ENCODE measurements at regions not wholly inside any gene's neighbourhood (a gene's known extent, or its start where the extent isn't known, plus 50 kb on each side); places are given as distances from the start of the nearest gene placed in this dataset.
"Not testable (repeated sequence)": the region's sequence is repeated elsewhere in the genome, so short reads cannot be mapped to it uniquely, and the experiment has no call there.

DNA sequence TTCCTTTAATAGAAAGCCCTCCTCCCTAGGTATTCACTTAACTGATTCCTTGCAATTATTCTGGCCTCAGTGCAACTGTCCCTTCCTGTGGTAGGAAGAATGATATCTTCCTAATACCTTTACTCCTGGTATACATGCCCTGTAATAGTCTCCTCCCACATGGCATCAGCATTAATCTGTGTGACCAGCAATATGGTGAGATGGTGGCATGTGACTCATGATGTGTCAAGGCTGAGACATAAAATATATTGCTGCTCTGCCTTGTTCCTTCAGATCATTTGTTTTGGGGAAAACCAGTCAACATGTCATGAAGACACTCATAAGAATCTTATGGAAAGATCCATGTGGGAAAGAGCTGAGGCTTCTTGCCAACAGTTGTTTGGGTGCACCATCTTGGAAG is 149.1 kb upstream of the TRPM3 start:
- no peaks in the 10 kb centered on the region for H3K9me3 ChIP-seq (ENCODE audit: control insufficient read depth in 3 of 3, low read length in 3 of 3)
- no peaks in the 10 kb centered on the region for H3K27me3 ChIP-seq (ENCODE audit: control insufficient read depth in 3 of 3, insufficient read depth in 3 of 3, low read length in 3 of 3)
- no peak overlapping the region for H3K27ac ChIP-seq (ENCODE audit: low read depth, low read length)
- no peaks in the 10 kb centered on the region for H3K4me1 ChIP-seq (ENCODE audit: control insufficient read depth in 3 of 3, insufficient read depth in 3 of 3, low read length in 3 of 3)
- no peaks in the 10 kb centered on the region for H3K36me3 ChIP-seq (ENCODE audit: control insufficient read depth in 3 of 3, insufficient read depth in 3 of 3, low read length in 3 of 3)
- no peak overlapping the region for H3K4me3 ChIP-seq (ENCODE audit: low read length in 3 of 3)
- H3K9ac ChIP-seq (ENCODE audit: low read depth in 1 of 3, low read length in 3 of 3), result no peak overlapping the region

DNA sequence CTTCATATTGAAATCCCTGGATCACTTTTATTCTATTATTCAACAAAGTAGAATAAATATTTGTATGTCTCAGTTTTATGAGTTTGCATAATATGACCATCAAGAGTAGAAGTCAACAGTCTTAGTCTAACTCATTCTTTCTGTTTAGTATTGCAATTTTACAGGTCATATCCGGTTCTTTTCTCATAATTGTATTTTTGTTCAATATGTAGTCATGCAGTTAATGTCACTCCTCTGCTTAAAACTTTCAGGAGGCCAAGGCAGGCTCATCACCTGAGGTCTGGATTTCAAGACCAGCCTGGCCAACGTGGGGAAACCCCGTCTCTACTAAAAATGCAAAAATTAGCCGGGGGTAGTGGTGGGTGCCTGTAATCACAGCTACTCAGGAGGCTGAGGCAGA is 148.4 kb upstream of the TRPM3 start:
- Histone ChIP-seq H3K36me3 (ENCODE audit: control insufficient read depth in 3 of 3, insufficient read depth in 3 of 3, low read length in 3 of 3) (no peaks in the 10 kb centered on the region), H3K27ac (ENCODE audit: low read depth, low read length) (no peak overlapping the region), H3K27me3 (ENCODE audit: control insufficient read depth in 3 of 3, insufficient read depth in 3 of 3, low read length in 3 of 3) (no peaks in the 10 kb centered on the region), H3K4me1 (ENCODE audit: control insufficient read depth in 3 of 3, insufficient read depth in 3 of 3, low read length in 3 of 3) (no peaks in the 10 kb centered on the region), H3K9me3 (ENCODE audit: control insufficient read depth in 3 of 3, low read length in 3 of 3) (no peaks in the 10 kb centered on the region), H3K4me3 (ENCODE audit: low read length in 3 of 3) (no peak overlapping the region), H3K9ac (ENCODE audit: low read depth in 1 of 3, low read length in 3 of 3) (no peak overlapping the region)

DNA sequence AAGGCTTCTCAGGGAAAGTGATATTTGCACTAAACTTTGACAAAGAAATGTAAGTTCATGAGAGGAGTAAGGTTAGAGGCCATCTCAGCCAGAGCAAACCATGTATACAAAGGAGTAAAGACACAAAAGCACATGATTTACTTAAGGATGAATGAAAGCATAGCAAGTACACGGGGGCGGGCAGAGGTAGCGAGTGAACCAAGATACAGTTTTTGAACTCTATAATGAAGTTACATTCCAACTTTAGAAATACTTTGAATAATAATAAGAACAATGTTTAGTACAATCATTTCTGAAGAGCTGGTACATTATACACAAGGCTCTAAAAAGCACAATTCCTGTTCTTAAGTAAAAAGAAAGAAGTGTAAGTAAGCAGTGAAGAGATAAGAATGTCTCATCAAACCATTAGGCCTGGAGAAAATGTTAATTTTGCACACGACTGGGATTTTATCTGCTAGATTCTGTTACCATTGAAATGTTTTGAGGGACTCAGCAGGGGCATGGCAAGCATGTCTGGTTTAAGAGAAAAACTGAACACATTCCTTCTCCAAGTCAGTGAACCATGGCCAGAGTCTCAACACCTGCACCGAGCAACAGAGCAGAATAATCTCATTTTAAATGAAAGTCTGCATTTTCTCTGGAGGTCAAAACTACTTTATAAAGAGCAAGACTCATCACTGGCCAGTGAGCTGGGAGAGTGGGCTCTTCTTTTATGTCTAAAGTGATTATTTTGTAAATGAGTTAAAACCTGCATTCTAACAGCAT is 147.6 kb upstream of the TRPM3 start:
- no peak overlapping the region for H3K4me3 ChIP-seq (ENCODE audit: low read length in 3 of 3)
- H3K36me3 ChIP-seq (ENCODE audit: control insufficient read depth in 3 of 3, insufficient read depth in 3 of 3, low read length in 3 of 3), result no peaks in the 10 kb centered on the region
- no peaks in the 10 kb centered on the region for H3K4me1 ChIP-seq (ENCODE audit: control insufficient read depth in 3 of 3, insufficient read depth in 3 of 3, low read length in 3 of 3)
- no peak overlapping the region for H3K27ac ChIP-seq (ENCODE audit: low read depth, low read length)
- no peak overlapping the region for H3K9ac ChIP-seq (ENCODE audit: low read depth in 1 of 3, low read length in 3 of 3)
- no peaks in the 10 kb centered on the region for H3K27me3 ChIP-seq (ENCODE audit: control insufficient read depth in 3 of 3, insufficient read depth in 3 of 3, low read length in 3 of 3)
- H3K9me3 ChIP-seq (ENCODE audit: control insufficient read depth in 3 of 3, low read length in 3 of 3), result no peaks in the 10 kb centered on the region

DNA sequence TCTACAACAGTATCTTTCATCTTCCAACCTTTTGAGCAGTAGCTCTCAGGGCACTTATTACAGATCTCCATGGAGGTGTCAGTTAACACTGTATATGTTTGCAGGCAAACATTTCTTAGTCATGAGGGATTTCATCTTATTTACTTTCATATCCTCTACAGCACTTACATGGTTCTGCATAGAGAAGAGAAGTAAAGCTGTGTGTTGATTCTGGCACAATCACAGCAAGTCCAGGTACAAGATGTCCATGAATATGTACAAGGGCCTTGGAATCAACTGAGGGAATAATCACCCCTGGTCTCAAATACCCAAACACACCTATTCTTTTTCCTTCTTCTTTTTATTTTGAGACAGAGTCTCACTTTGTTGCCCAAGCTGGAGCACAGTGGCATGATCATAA is 142.0 kb upstream of the TRPM3 start:
- Histone ChIP-seq H3K4me1 (ENCODE audit: control insufficient read depth in 3 of 3, insufficient read depth in 3 of 3, low read length in 3 of 3) (no peaks in the 10 kb centered on the region), H3K9me3 (ENCODE audit: control insufficient read depth in 3 of 3, low read length in 3 of 3) (no peaks in the 10 kb centered on the region), H3K27me3 (ENCODE audit: control insufficient read depth in 3 of 3, insufficient read depth in 3 of 3, low read length in 3 of 3) (no peaks in the 10 kb centered on the region), H3K27ac (ENCODE audit: low read depth, low read length) (no peak overlapping the region), H3K9ac (ENCODE audit: low read depth in 1 of 3, low read length in 3 of 3) (no peak overlapping the region), H3K36me3 (ENCODE audit: control insufficient read depth in 3 of 3, insufficient read depth in 3 of 3, low read length in 3 of 3) (no peaks in the 10 kb centered on the region), H3K4me3 (ENCODE audit: low read length in 3 of 3) (no peak overlapping the region)

DNA sequence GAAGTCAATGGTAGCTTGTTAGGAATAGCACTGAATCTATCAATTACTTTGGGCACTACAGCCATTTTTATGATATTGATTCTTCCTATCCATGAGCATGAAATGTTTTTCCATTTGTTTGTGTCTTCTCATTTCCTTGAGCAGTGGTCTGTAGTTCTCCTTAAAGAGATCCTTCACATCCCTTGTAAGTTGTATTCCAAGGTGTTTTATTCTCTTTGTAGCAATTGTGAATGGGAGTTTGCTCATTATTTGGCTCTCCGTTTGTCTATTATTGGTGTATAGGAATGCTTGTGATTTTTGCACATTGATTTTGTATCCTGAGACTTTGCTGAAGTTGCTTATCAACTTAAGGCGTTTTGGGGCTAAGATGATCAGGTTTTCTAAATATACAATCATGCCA is 139.0 kb upstream of the TRPM3 start:
- H3K4me3 ChIP-seq (ENCODE audit: low read length in 3 of 3); H3K27ac ChIP-seq (ENCODE audit: low read depth, low read length); H3K36me3 ChIP-seq (ENCODE audit: control insufficient read depth in 3 of 3, insufficient read depth in 3 of 3, low read length in 3 of 3); H3K9me3 ChIP-seq (ENCODE audit: control insufficient read depth in 3 of 3, low read length in 3 of 3); H3K9ac ChIP-seq (ENCODE audit: low read depth in 1 of 3, low read length in 3 of 3); H3K4me1 ChIP-seq (ENCODE audit: control insufficient read depth in 3 of 3, insufficient read depth in 3 of 3, low read length in 3 of 3); H3K27me3 ChIP-seq (ENCODE audit: control insufficient read depth in 3 of 3, insufficient read depth in 3 of 3, low read length in 3 of 3): not testable (repeated sequence)

DNA sequence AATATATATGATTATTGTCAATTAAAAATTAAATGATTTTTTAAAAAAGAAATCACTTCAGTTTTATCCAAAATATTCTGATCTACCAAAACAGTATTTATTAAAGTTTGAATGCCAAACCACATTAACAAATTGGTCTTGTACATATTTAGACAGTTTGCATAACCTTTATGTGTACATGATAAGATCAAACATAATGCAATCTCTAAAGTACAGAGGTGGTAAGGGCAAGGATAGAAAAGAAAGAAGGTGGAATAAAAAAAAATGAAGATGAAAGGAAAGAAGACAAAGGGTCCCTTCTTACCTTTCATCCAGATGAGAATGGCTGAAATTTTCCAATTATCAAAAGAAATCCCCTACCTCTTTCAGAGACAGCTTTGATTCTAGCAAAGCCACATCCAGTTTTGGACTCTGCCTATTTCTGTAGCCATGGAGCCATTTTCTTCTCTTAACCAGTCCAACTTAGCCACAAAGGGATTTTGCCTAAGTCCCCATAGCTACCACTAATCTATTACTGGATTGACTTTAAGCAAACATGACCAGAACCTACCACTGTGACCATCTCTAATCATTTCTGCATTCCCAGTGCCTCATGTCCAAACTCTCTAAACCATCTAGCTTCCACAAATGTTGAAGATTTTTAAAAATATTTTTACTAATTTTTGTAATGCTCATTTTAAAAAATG is 133.3 kb upstream of the TRPM3 start:
- no peaks in the 10 kb centered on the region for H3K9me3 ChIP-seq (ENCODE audit: control insufficient read depth in 3 of 3, low read length in 3 of 3)
- H3K36me3 ChIP-seq (ENCODE audit: control insufficient read depth in 3 of 3, insufficient read depth in 3 of 3, low read length in 3 of 3), result no peaks in the 10 kb centered on the region
- H3K27me3 ChIP-seq (ENCODE audit: control insufficient read depth in 3 of 3, insufficient read depth in 3 of 3, low read length in 3 of 3), result peaks cover 0 to 4% (median 0%) of the 10 kb centered on the region in 3 donors
- H3K9ac ChIP-seq (ENCODE audit: low read depth in 1 of 3, low read length in 3 of 3), result no peak overlapping the region
- no peak overlapping the region for H3K27ac ChIP-seq (ENCODE audit: low read depth, low read length)
- no peak overlapping the region for H3K4me3 ChIP-seq (ENCODE audit: low read length in 3 of 3)
- H3K4me1 ChIP-seq (ENCODE audit: control insufficient read depth in 3 of 3, insufficient read depth in 3 of 3, low read length in 3 of 3), result no peaks in the 10 kb centered on the region

DNA sequence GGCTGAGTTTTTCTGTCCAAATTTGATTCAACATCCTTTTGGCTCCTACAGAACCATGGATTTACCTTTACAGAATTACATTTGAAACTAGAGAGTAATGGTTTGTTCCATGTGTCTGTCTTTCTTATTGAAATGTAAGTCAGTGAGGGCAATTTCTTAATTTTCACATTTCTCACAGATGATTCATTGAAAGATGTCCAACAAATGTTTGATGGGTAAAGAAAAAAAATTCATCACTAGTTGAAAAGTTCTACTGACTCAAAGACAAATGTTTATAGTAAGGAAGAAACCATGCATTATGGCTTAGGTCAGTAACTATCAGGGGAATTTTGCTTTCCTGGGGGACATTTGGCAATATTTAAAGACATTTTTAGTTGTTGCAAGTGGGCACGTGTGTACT is 131.6 kb upstream of the TRPM3 start:
- Histone ChIP-seq H3K9me3 (ENCODE audit: control insufficient read depth in 3 of 3, low read length in 3 of 3) (no peaks in the 10 kb centered on the region), H3K27ac (ENCODE audit: low read depth, low read length) (no peak overlapping the region), H3K36me3 (ENCODE audit: control insufficient read depth in 3 of 3, insufficient read depth in 3 of 3, low read length in 3 of 3) (no peaks in the 10 kb centered on the region), H3K4me3 (ENCODE audit: low read length in 3 of 3) (no peak overlapping the region), H3K9ac (ENCODE audit: low read depth in 1 of 3, low read length in 3 of 3) (no peak overlapping the region), H3K4me1 (ENCODE audit: control insufficient read depth in 3 of 3, insufficient read depth in 3 of 3, low read length in 3 of 3) (no peaks in the 10 kb centered on the region), H3K27me3 (ENCODE audit: control insufficient read depth in 3 of 3, insufficient read depth in 3 of 3, low read length in 3 of 3) (peaks cover 0 to 4% (median 0%) of the 10 kb centered on the region in 3 donors)

DNA sequence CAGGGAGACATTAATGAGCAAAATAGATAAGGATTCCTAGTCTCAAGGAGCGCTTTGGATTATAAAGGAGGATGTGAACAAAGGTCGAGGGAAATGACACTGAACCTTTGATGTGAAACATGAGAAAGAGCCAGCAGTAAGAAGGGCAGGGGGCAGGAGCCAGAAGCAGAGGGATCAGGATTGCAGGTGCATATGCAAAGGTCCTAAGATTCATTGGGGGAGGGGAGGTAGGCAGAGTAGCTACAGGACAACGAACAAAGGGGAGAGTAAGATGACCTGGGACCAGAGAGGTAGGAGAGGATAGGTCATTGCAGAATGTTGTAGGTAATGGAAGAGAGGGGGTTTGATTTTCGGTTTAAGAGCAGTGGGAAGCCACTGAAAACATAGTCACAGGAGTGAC is 129.2 kb upstream of the TRPM3 start:
- Histone ChIP-seq H3K36me3 (ENCODE audit: control insufficient read depth in 3 of 3, insufficient read depth in 3 of 3, low read length in 3 of 3) (no peaks in the 10 kb centered on the region), H3K9ac (ENCODE audit: low read depth in 1 of 3, low read length in 3 of 3) (no peak overlapping the region), H3K9me3 (ENCODE audit: control insufficient read depth in 3 of 3, low read length in 3 of 3) (no peaks in the 10 kb centered on the region), H3K4me1 (ENCODE audit: control insufficient read depth in 3 of 3, insufficient read depth in 3 of 3, low read length in 3 of 3) (no peaks in the 10 kb centered on the region), H3K4me3 (ENCODE audit: low read length in 3 of 3) (no peak overlapping the region), H3K27ac (ENCODE audit: low read depth, low read length) (no peak overlapping the region), H3K27me3 (ENCODE audit: control insufficient read depth in 3 of 3, insufficient read depth in 3 of 3, low read length in 3 of 3) (peaks cover 0 to 4% (median 0%) of the 10 kb centered on the region in 3 donors)

DNA sequence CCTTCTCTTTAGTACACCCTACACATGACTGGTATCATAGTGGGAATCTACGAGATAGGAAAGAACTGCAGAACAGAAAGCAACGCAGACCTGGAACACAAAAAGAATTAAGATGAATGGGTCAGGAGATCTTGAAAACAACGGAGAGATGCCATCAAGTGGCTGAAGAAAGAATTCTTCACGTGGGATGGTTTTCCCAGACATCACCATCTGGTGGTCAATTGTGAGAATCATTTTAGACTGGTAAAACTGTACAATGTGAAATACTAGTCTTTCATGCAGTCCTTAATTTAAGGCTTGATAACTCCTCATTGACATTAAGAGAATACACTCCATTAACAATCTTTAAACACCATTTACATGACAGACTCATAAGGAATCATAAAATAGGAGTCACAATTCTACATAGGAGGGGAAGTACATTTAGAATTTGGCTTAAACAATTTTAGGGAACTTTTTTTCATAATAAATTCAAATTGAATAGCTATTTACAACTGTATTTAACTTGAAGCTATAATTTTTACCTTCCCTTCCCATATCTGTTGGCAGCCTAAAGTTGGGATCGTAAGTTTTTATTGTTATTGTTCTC is 128.4 kb upstream of the TRPM3 start:
- Histone ChIP-seq H3K4me3 (ENCODE audit: low read length in 3 of 3) (no peak overlapping the region), H3K27me3 (ENCODE audit: control insufficient read depth in 3 of 3, insufficient read depth in 3 of 3, low read length in 3 of 3) (peaks cover 0 to 4% (median 0%) of the 10 kb centered on the region in 3 donors), H3K4me1 (ENCODE audit: control insufficient read depth in 3 of 3, insufficient read depth in 3 of 3, low read length in 3 of 3) (no peaks in the 10 kb centered on the region), H3K9me3 (ENCODE audit: control insufficient read depth in 3 of 3, low read length in 3 of 3) (no peaks in the 10 kb centered on the region), H3K9ac (ENCODE audit: low read depth in 1 of 3, low read length in 3 of 3) (no peak overlapping the region), H3K27ac (ENCODE audit: low read depth, low read length) (no peak overlapping the region), H3K36me3 (ENCODE audit: control insufficient read depth in 3 of 3, insufficient read depth in 3 of 3, low read length in 3 of 3) (no peaks in the 10 kb centered on the region)

DNA sequence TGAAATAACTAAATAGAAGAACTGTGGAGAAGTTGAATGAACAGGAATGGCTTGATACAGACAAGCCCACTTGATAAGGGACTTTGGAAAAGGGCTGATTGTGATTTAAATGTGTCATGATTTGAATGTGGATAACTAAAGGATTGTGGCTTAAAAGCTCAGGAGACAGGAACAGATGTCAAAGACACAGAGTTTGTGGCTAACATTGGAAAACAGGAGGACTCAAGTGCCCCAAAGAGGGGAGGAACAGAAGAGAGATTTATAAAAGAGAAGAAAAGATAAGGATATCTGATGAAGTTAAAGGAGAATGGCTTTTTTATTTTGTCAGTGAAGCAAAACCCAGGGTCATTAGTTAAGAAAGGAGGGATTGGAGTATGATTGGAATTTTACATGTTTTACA is 124.2 kb upstream of the TRPM3 start:
- H3K9ac ChIP-seq (ENCODE audit: low read depth in 1 of 3, low read length in 3 of 3), result no peak overlapping the region
- no peak overlapping the region for H3K4me3 ChIP-seq (ENCODE audit: low read length in 3 of 3)
- no peak overlapping the region for H3K27ac ChIP-seq (ENCODE audit: low read depth, low read length)
- peaks cover 0 to 2% (median 0%) of the 10 kb centered on the region in 3 donors for H3K27me3 ChIP-seq (ENCODE audit: control insufficient read depth in 3 of 3, insufficient read depth in 3 of 3, low read length in 3 of 3)
- no peaks in the 10 kb centered on the region for H3K4me1 ChIP-seq (ENCODE audit: control insufficient read depth in 3 of 3, insufficient read depth in 3 of 3, low read length in 3 of 3)
- H3K36me3 ChIP-seq (ENCODE audit: control insufficient read depth in 3 of 3, insufficient read depth in 3 of 3, low read length in 3 of 3), result no peaks in the 10 kb centered on the region
- no peaks in the 10 kb centered on the region for H3K9me3 ChIP-seq (ENCODE audit: control insufficient read depth in 3 of 3, low read length in 3 of 3)
